Neural crest cell (in vitro differentiated cells): ENCODE measurements at regions not wholly inside any gene's neighbourhood (a gene's known extent, or its start where the extent isn't known, plus 50 kb on each side); places are given as distances from the start of the nearest gene placed in this dataset.

ENCODE experiments used
- DNase-seq: peaks from one replicate; pipeline ENCODE4 v3.0.0; 2021; ENCODE audit warnings: low read depth, mixed read lengths, low spot score
- H3K27ac Mint-ChIP-seq: one replicate; pipeline ENCODE4 v1.8.0; 2021; ENCODE audit warnings: mild to moderate bottlenecking, mixed read lengths; ENCODE audit not compliant: unreplicated experiment
- H3K27me3 Mint-ChIP-seq: 2 replicates; pipeline ENCODE4 v1.8.0; 2021; ENCODE audit warnings: low read depth, mild to moderate bottlenecking, mixed read lengths
- H3K36me3 Mint-ChIP-seq: 2 replicates; pipeline ENCODE4 v1.8.0; 2021; ENCODE audit warnings: low read depth, mild to moderate bottlenecking, mixed read lengths
- H3K4me1 Mint-ChIP-seq: 2 replicates; pipeline ENCODE4 v1.8.0; 2021; ENCODE audit warnings: mixed read lengths
- H3K4me3 Mint-ChIP-seq: one replicate; pipeline ENCODE4 v1.8.0; 2021; ENCODE audit warnings: mild to moderate bottlenecking, mixed read lengths
- H3K9me3 Mint-ChIP-seq: 2 replicates; pipeline ENCODE4 v1.8.0; 2021; ENCODE audit warnings: mixed read lengths
- TF ChIP-seq, protein P1 (sequence below): fragments of 200-600 bp; sonication (generic); conservative IDR thresholded peaks from 2 replicates; pipeline ENCODE4 v1.5.0; 2021; ENCODE audit warnings: antibody characterized with exemption, mild to moderate bottlenecking

DNA sequence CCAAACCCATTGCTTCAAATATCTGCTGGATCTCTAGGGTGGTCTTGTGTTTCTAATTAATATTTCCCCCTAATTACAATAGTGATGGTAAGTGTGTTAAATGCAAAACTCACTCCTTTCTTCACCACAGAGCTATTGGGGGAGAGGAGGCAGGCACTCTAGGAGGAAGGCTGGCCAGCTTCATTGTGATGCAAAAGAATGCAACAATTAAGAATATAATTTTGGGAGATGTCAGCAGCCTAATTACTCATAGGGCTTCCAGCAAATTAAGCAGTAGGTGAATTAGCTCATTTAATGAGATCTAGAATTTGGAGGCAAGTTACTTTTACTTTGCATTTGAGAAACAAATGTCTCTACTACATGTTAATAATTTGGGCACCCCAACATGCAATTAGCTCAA lies 560.4 kb upstream of the DAB1 start:
- DNase-seq, result no peak
- H3K4me3 Mint-ChIP-seq, result no peak overlapping the region
- no peak overlapping the region for H3K27ac Mint-ChIP-seq
- H3K36me3 Mint-ChIP-seq, result peaks cover 3% of the 10 kb centered on the region
- H3K9me3 Mint-ChIP-seq, result peaks cover 6% of the 10 kb centered on the region
- no peaks in the 10 kb centered on the region for H3K27me3 Mint-ChIP-seq
- H3K4me1 Mint-ChIP-seq, result peaks cover 10% of the 10 kb centered on the region
- TF ChIP-seq, protein P1, sequence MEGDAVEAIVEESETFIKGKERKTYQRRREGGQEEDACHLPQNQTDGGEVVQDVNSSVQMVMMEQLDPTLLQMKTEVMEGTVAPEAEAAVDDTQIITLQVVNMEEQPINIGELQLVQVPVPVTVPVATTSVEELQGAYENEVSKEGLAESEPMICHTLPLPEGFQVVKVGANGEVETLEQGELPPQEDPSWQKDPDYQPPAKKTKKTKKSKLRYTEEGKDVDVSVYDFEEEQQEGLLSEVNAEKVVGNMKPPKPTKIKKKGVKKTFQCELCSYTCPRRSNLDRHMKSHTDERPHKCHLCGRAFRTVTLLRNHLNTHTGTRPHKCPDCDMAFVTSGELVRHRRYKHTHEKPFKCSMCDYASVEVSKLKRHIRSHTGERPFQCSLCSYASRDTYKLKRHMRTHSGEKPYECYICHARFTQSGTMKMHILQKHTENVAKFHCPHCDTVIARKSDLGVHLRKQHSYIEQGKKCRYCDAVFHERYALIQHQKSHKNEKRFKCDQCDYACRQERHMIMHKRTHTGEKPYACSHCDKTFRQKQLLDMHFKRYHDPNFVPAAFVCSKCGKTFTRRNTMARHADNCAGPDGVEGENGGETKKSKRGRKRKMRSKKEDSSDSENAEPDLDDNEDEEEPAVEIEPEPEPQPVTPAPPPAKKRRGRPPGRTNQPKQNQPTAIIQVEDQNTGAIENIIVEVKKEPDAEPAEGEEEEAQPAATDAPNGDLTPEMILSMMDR, result no peak

DNA sequence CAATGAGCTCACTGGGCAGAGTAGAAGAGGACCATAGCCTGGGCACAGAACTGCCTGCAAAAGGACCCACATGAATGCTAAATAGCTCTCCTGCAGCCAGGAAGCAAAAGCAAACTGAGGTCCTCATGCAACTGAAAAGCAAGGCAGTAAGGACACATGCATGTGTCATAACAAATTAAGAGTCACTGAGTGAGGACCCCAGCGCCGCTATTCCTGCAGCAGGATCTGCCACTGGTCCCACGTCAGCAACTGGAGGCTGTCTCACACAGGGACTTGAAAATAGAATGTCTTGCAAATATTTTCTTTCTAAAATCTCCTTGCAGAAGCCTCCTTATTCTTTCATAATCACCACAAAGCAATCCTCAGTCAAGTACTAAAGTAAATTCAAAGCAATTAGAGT lies 559.6 kb upstream of the DAB1 start:
- TF ChIP-seq, protein P1, result no peak
- H3K4me1 Mint-ChIP-seq, result peaks cover 10% of the 10 kb centered on the region
- no peaks in the 10 kb centered on the region for H3K27me3 Mint-ChIP-seq
- no peak overlapping the region for H3K4me3 Mint-ChIP-seq
- peaks cover 7% of the 10 kb centered on the region for H3K36me3 Mint-ChIP-seq
- H3K27ac Mint-ChIP-seq, result no peak overlapping the region
- DNase-seq, result no peak
- H3K9me3 Mint-ChIP-seq, result peaks cover 9% of the 10 kb centered on the region

DNA sequence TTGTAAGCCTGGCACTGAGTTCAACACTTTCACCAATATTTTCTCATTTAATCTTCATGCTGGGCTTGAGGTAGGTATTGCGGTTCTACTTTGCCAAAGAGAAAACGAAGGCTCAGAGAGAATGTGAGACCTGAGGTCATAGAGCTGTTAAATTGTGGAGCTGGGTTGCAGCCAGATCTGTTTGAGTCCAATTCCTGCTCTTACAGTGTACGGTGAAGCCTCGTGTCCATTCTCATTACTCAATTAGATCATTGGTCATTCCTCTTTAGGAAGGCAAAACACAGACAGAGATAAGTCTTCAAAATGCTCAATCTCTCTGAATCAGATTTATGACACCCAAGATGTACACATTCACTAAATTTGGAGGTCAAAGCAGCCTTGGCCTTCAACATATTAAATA lies 559.0 kb upstream of the DAB1 start:
- peaks cover 7% of the 10 kb centered on the region for H3K36me3 Mint-ChIP-seq
- H3K4me1 Mint-ChIP-seq, result peaks cover 9% of the 10 kb centered on the region
- H3K4me3 Mint-ChIP-seq, result no peak overlapping the region
- DNase-seq, result no peak
- H3K27me3 Mint-ChIP-seq, result no peaks in the 10 kb centered on the region
- H3K9me3 Mint-ChIP-seq, result peaks cover 9% of the 10 kb centered on the region
- TF ChIP-seq, protein P1, result no peak
- H3K27ac Mint-ChIP-seq, result no peak overlapping the region

DNA sequence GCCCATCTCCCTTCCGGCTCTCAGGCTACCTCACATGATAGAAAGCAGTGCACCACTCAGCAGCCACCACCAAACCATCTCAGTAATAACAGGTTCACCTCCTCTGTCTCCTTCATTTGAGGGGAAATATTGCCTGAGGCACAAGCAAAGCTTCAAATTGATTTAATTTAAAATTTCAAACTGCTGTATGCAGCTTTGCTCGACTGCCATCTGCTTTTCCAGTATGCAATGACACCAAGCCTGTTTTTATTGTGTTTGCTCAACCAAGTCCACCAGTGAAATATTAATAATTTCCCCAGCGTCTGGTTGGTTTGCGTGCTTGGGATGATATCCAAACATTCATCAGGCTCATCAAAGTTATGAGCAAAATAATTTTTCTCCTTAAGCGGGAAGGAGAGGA lies 552.4 kb upstream of the DAB1 start:
- Mint-ChIP-seq H3K36me3 (peaks cover 12% of the 10 kb centered on the region), H3K27ac (no peak overlapping the region), H3K27me3 (no peaks in the 10 kb centered on the region), H3K9me3 (peaks cover 23% of the 10 kb centered on the region), H3K4me1 (no peaks in the 10 kb centered on the region), H3K4me3 (no peak overlapping the region)
- no peak for DNase-seq
- TF ChIP-seq, protein P1, result no peak

DNA sequence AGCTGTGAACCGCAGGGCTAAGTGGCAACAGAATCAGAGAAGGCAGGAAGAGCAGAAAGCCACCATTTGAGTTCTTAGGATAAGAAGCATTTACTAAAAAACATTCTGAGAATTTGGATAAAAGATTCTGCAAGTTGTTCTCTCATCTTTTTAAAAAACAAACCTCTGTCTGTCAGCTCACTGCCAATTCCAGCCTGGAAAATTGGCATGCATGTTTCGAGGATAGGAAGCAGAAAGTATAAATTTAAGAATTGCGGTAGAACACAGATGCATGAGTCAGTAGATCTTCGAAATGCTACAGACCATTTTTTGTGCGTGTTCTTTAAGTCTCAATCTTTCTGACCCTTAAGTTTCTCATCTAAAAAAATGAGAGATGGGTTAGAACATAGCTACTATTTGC lies 544.5 kb upstream of the DAB1 start:
- Mint-ChIP-seq H3K4me3 (no peak overlapping the region), H3K36me3 (no peaks in the 10 kb centered on the region), H3K27ac (no peak overlapping the region), H3K9me3 (no peaks in the 10 kb centered on the region), H3K4me1 (no peaks in the 10 kb centered on the region), H3K27me3 (no peaks in the 10 kb centered on the region)
- no peak for DNase-seq
- TF ChIP-seq, protein P1, result no peak
